Rectal smooth muscle tissue (tissue), 1 donor: ENCODE measurements at regions not wholly inside any gene's neighbourhood (a gene's known extent, or its start where the extent isn't known, plus 50 kb on each side); places are given as distances from the start of the nearest gene placed in this dataset.

Experiments used
- H3K27ac ChIP-seq: one replicate; pipeline ENCODE4 v1.7.0; 2013; ENCODE audit warnings: low read depth, low read length, inconsistent platforms
- H3K27me3 ChIP-seq: one replicate; pipeline ENCODE4 v1.7.0; 2013; ENCODE audit warnings: low read length; ENCODE audit not compliant: control insufficient read depth, insufficient read depth
- H3K36me3 ChIP-seq: one replicate; pipeline ENCODE4 v1.7.0; 2013; ENCODE audit warnings: low read length; ENCODE audit not compliant: control insufficient read depth, insufficient read depth
- H3K4me1 ChIP-seq: one replicate; pipeline ENCODE4 v1.7.0; 2013; ENCODE audit warnings: low read length; ENCODE audit not compliant: control insufficient read depth, insufficient read depth
- H3K4me3 ChIP-seq: one replicate; pipeline ENCODE4 v1.7.0; 2013; ENCODE audit warnings: low read length
- H3K9ac ChIP-seq: one replicate; pipeline ENCODE4 v1.7.0; 2013; ENCODE audit warnings: low read length

DNA sequence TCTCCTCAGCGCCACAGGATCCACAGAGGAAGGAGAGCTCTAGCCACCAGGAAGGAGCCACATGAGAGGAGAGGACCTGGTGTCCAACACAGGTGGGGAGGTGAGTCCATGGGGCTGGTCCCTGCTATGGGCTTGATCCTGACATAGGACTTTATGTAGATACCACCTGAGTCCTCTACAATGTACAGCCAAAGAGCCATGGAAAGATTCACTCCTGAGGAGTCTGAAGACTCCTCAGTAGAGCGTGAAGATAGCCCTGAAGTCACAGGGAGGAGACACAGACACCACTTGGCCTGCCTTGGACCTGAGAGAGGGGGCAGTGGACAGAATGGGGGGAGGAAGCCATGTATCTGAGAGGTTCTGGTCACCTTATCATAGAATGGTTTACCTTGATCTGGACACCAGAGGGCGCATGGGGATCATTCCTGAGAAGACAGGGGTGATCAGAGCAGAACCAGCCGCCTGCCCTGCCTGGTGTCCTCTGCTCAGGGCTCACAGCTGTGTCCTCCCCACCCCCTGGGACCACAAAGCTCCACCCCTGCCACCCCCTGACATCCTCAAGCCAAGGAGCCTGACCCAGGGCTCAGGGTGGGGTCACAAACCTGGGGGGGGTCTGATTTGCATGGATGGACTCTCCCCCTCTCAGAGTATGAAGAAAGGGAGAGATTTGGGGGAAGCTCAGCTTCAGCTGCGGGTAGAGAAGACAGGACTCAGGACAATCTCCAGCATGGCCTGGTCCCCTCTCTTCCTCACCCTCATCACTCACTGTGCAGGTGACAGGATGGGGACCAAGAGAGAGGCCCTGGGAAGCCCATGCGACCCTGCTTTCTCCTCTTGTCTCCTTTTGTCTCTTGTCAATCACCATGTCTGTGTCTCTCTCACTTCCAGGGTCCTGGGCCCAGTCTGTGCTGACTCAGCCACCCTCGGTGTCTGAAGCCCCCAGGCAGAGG lies 77.0 kb downstream of the ZNF280B start:
- Histone ChIP-seq H3K27ac (no peak overlapping the region), H3K4me3 (no peak overlapping the region), H3K9ac (no peak overlapping the region), H3K36me3 (no peaks in the 10 kb centered on the region), H3K4me1 (no peaks in the 10 kb centered on the region), H3K27me3 (no peaks in the 10 kb centered on the region)

DNA sequence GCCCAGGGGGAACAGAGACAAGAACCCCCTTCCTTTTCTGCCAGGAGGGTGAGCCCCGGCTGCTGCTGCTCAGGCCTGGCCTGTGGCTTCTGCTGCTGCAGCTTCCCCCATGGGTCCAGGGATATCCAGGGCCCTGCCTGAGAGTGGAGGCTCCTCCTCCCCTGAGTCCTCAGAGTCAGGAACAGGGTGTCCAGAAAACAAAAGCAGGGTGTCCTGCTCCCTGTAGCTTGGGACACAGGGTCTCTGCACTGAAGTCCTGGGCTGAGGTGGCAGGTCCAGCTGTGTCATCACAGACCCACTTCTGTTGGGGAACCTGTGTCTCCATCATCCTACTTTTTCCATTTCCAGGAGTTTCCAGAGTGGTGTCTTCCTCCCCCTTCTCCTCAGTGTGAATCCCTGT lies 76.1 kb downstream of the ZNF280B start:
- H3K36me3 ChIP-seq: no peaks in the 10 kb centered on the region
- H3K27me3 ChIP-seq: no peaks in the 10 kb centered on the region
- H3K4me1 ChIP-seq: no peaks in the 10 kb centered on the region
- no peak overlapping the region for H3K27ac ChIP-seq
- no peak overlapping the region for H3K9ac ChIP-seq
- no peak overlapping the region for H3K4me3 ChIP-seq

- Histone ChIP-seq H3K4me3 (no peak overlapping the region), H3K9ac (no peak overlapping the region), H3K27ac (no peak overlapping the region), H3K36me3 (no peaks in the 10 kb centered on the region), H3K27me3 (no peaks in the 10 kb centered on the region), H3K4me1 (no peaks in the 10 kb centered on the region)
These were observed 75.6 kb downstream of the ZNF280B start for GRCh38 chr22:22432937-22433336.

DNA sequence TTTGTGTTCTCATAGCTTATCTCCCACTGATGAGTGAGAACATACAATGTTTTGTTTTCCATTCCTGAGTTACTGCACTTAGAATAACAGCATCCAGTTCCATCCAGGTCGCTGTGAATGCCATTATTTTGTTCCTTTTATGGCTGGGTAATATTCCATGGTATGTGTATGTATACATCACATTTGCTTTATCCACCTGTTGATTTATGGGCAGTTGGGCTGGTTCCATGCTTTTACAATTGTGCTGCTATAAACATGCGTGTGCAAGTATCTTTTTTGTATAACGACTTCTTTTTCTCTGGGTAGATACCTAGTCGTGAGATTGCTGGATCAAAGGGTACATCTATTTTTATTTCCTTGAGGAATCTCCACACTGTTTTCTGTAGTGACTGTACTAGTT lies 74.8 kb downstream of the ZNF280B start:
- Histone ChIP-seq H3K27ac (no peak overlapping the region), H3K9ac (no peak overlapping the region), H3K4me1 (no peaks in the 10 kb centered on the region), H3K36me3 (no peaks in the 10 kb centered on the region), H3K4me3 (no peak overlapping the region), H3K27me3 (no peaks in the 10 kb centered on the region)
